HG03103 (cell line): ENCODE measurements at regions not wholly inside any gene's neighbourhood (a gene's known extent, or its start where the extent isn't known, plus 50 kb on each side); places are given as distances from the start of the nearest gene placed in this dataset.
"Not testable (repeated sequence)": the region's sequence is repeated elsewhere in the genome, so short reads cannot be mapped to it uniquely, and the experiment has no call there.

ENCODE experiments used
- ATAC-seq: cut with Tn5 transposase; IDR thresholded peaks from one replicate; pipeline ENCODE4 v1.9.1; 2021; ENCODE audit warnings: low read depth; ENCODE audit not compliant: unreplicated experiment

- ATAC-seq: no peak
Observed at GRCh38 chr15:81908111-81908510, 137.7 kb downstream of the MEX3B start.

GRCh38 chr15:81907521-81907920 is 138.3 kb downstream of the MEX3B start:
- ATAC-seq: no peak

- ATAC-seq: no peak
Observed at GRCh38 chr15:81905889-81906288, 139.9 kb downstream of the MEX3B start.

GRCh38 chr15:81901319-81901718 is 144.5 kb downstream of the MEX3B start:
- no peak for ATAC-seq

GRCh38 chr15:81899730-81900129 is 146.1 kb downstream of the MEX3B start:
- ATAC-seq: no peak

- ATAC-seq: no peak
Observed at GRCh38 chr15:81899024-81899423, 146.8 kb downstream of the MEX3B start.

- ATAC-seq: no peak
Observed at GRCh38 chr15:81897057-81897677, 148.7 kb downstream of the MEX3B start.

- no peak for ATAC-seq
Observed at GRCh38 chr15:81896356-81896755, 149.5 kb downstream of the MEX3B start.

GRCh38 chr15:81895723-81896122 is 150.1 kb downstream of the MEX3B start:
- ATAC-seq: no peak

- ATAC-seq: no peak
Observed at GRCh38 chr15:81894061-81894460, 151.8 kb downstream of the MEX3B start.

- no peak for ATAC-seq
Observed at GRCh38 chr15:81893182-81893835, 152.5 kb downstream of the MEX3B start.

GRCh38 chr15:81890496-81890895 is 155.3 kb downstream of the MEX3B start:
- no peak for ATAC-seq

- no peak for ATAC-seq
Observed at GRCh38 chr15:81889485-81889881, 156.3 kb downstream of the MEX3B start.

GRCh38 chr15:81888748-81889484 is 156.9 kb downstream of the MEX3B start:
- no peak for ATAC-seq

GRCh38 chr15:81887912-81888311 is 157.9 kb downstream of the MEX3B start:
- ATAC-seq: no peak

- ATAC-seq: not testable (repeated sequence)
Observed at GRCh38 chr15:81887188-81887587, 158.6 kb downstream of the MEX3B start.

GRCh38 chr15:81886591-81886990 is 159.2 kb downstream of the MEX3B start:
- ATAC-seq: no peak

- ATAC-seq: no peak
Observed at GRCh38 chr15:81886080-81886479, 159.7 kb downstream of the MEX3B start.

GRCh38 chr15:81885135-81885534 is 160.7 kb downstream of the MEX3B start:
- ATAC-seq: no peak

- ATAC-seq: no peak
Observed at GRCh38 chr15:81882504-81882903, 163.3 kb downstream of the MEX3B start.

- no peak for ATAC-seq
Observed at GRCh38 chr15:81880833-81881232, 165.0 kb downstream of the MEX3B start.

GRCh38 chr15:81880314-81880713 is 165.5 kb downstream of the MEX3B start:
- no peak for ATAC-seq
